Neuronal stem cell (in vitro differentiated cells): ENCODE measurements at regions not wholly inside any gene's neighbourhood (a gene's known extent, or its start where the extent isn't known, plus 50 kb on each side); places are given as distances from the start of the nearest gene placed in this dataset.

Experiments
- DNase-seq: peaks from one replicate; pipeline ENCODE4 v3.0.0-alpha.2; 2013; ENCODE audit warnings: low spot score
- H2AFZ ChIP-seq: one replicate; pipeline ENCODE4 v1.6.1; 2013; ENCODE audit warnings: mild to moderate bottlenecking, low read length, inconsistent platforms
- H2AK5ac ChIP-seq: 2 replicates; pipeline ENCODE4 v1.6.1; 2013; ENCODE audit warnings: low read depth, mild to moderate bottlenecking, inconsistent platforms, low read length, moderate library complexity, mixed read lengths
- H2BK120ac ChIP-seq: 2 replicates; pipeline ENCODE4 v1.6.1; 2013; ENCODE audit warnings: low read depth, mild to moderate bottlenecking, inconsistent platforms, low read length, moderate library complexity, mixed read lengths
- H2BK12ac ChIP-seq: one replicate; pipeline ENCODE4 v1.6.1; 2013; ENCODE audit warnings: low read length, inconsistent platforms
- H2BK15ac ChIP-seq: 2 replicates; pipeline ENCODE4 v1.6.1; 2013; ENCODE audit warnings: mild to moderate bottlenecking, low read length, inconsistent platforms, mixed read lengths
- H2BK5ac ChIP-seq: one replicate; pipeline ENCODE4 v1.6.1; 2013; ENCODE audit warnings: inconsistent platforms, mild to moderate bottlenecking, low read length, moderate library complexity
- H3K14ac ChIP-seq: one replicate; pipeline ENCODE4 v1.6.1; 2013; ENCODE audit warnings: low read length, inconsistent platforms
- H3K18ac ChIP-seq: 2 replicates; pipeline ENCODE4 v1.6.1; 2013; ENCODE audit warnings: low read length, inconsistent platforms
- H3K23ac ChIP-seq: 2 replicates; pipeline ENCODE4 v1.6.1; 2013; ENCODE audit warnings: low read depth, mild to moderate bottlenecking, mixed read lengths, low read length, inconsistent platforms; ENCODE audit not compliant: poor library complexity
- H3K27ac ChIP-seq: replicated peaks from 3 replicates; pipeline ENCODE4 v1.5.1; 2013; ENCODE audit warnings: low read length, inconsistent platforms
- H3K27me3 ChIP-seq, 3 experiments: 2 replicates each; pipeline ENCODE4 v1.6.1; 2013; ENCODE audit warnings: low read length in 3 of 3, mild to moderate bottlenecking in 2 of 3, inconsistent platforms in 1 of 3, low read depth in 1 of 3, mixed read lengths in 1 of 3, moderate library complexity in 1 of 3; ENCODE audit not compliant: control insufficient read depth in 3 of 3, insufficient read depth in 3 of 3
- H3K36me3 ChIP-seq, 2 donors: replicated peaks in 1 of 2; 2 replicates each; pipeline ENCODE4 v1.6.1; 2013; ENCODE audit warnings: low read length in 2 of 2; ENCODE audit not compliant: control insufficient read depth in 2 of 2, insufficient read depth in 2 of 2
- H3K4ac ChIP-seq: 2 replicates; pipeline ENCODE4 v1.6.1; 2013; ENCODE audit warnings: inconsistent platforms, mild to moderate bottlenecking, low read length, moderate library complexity
- H3K4me1 ChIP-seq, 2 donors: 1 replicate in 1 of 2; 2 replicates in 1 of 2; pipeline ENCODE4 v1.6.1; 2013; ENCODE audit warnings: low read length in 2 of 2, low read depth in 1 of 2; ENCODE audit not compliant: control insufficient read depth in 2 of 2, insufficient read depth in 1 of 2
- H3K4me2 ChIP-seq: one replicate; pipeline ENCODE4 v1.6.1; 2013; ENCODE audit warnings: mild to moderate bottlenecking, low read length, inconsistent platforms; ENCODE audit not compliant: insufficient read depth, poor library complexity, severe bottlenecking
- H3K4me3 ChIP-seq, 2 donors: 2 replicates each; pipeline ENCODE4 v1.5.1; 2013; ENCODE audit warnings: low read length in 2 of 2, mild to moderate bottlenecking in 2 of 2, inconsistent platforms in 1 of 2, moderate library complexity in 1 of 2
- H3K79me1 ChIP-seq: one replicate; pipeline ENCODE4 v1.6.1; 2013; ENCODE audit warnings: low read depth, mild to moderate bottlenecking, inconsistent platforms, low read length, moderate library complexity
- H3K9ac ChIP-seq: one replicate; pipeline ENCODE4 v1.6.1; 2013; ENCODE audit warnings: mild to moderate bottlenecking, low read depth, low read length, inconsistent platforms; ENCODE audit not compliant: poor library complexity
- H3K9me3 ChIP-seq, 2 donors: replicated peaks in 1 of 2; 2 replicates each; pipeline versions ENCODE3 to v1.6.1; 2013; ENCODE audit warnings: low read length in 2 of 2, mild to moderate bottlenecking in 2 of 2, inconsistent platforms in 1 of 2, low read depth in 1 of 2, mixed read lengths in 1 of 2, moderate library complexity in 1 of 2; ENCODE audit not compliant: control insufficient read depth in 2 of 2, insufficient read depth in 1 of 2
- H4K8ac ChIP-seq: one replicate; pipeline ENCODE4 v1.6.1; 2013; ENCODE audit warnings: low read depth, mild to moderate bottlenecking, inconsistent platforms, low read length, moderate library complexity
- H4K91ac ChIP-seq: one replicate; pipeline ENCODE4 v1.6.1; 2013; ENCODE audit warnings: low read length, low read depth, mild to moderate bottlenecking, inconsistent platforms; ENCODE audit not compliant: poor library complexity
- whole genome bisulfite sequencing, 2 donors: extraction: QIAGEN DNeasy Blood & Tissue Kit; methylation state at CpG; one replicate each; pipeline ENCODE4 v1.1.7; 2013; ENCODE audit warnings: missing lambda C conversion rate in 2 of 2, mixed read lengths in 1 of 2; ENCODE audit not compliant: insufficient read length in 2 of 2, insufficient replicate concordance in 1 of 2; ENCODE audit errors: extremely low coverage in 2 of 2; 5-methylcytosine and 5-hydroxymethylcytosine counted together

DNA sequence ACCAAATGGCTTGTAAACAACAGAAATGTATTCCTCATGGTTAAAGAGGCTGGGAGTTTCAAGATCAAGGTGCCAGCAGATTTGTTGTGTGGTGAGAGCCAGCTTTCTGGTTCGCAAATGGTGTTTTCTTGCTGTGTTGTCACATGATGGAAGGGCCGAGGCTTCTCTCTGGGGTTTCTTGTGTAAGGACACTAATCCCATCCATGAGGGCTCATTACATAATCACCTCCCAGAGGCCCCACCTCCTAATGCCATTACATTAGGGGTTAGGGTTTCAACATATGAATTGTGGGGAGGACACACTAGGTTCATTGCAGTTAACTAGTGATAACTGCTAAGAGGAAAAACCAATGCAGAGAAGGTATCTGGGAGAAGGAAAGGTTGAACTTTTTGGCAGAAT is 103.5 kb upstream of the ENPEP start:
- Histone ChIP-seq H2BK5ac (no peak overlapping the region), H3K9me3 (no peaks in the 10 kb centered on the region), H2BK15ac (no peak overlapping the region), H2AFZ (no peak overlapping the region), H3K36me3 (no peaks in the 10 kb centered on the region), H4K8ac (no peak overlapping the region), H2AK5ac (no peak overlapping the region), H2BK12ac (no peak overlapping the region), H3K4me3 (no peak overlapping the region), H3K4ac (no peak overlapping the region), H3K27ac (no peak overlapping the region), H3K18ac (no peak overlapping the region), H3K23ac (no peak overlapping the region), H3K4me2 (no peak overlapping the region), H4K91ac (no peak overlapping the region), H3K9ac (no peak overlapping the region), H3K27me3 (peaks cover 0 to 4% (median 0%) of the 10 kb centered on the region in 3 experiments), H3K79me1 (no peaks in the 10 kb centered on the region), H2BK120ac (no peak overlapping the region), H3K4me1 (peaks cover 0 to 2% of the 10 kb centered on the region in 2 donors), H3K14ac (no peak overlapping the region)
- no peak for DNase-seq
- no CpG with 5 or more reads among the region's 2 CpGs for WGBS, 2 donors

DNA sequence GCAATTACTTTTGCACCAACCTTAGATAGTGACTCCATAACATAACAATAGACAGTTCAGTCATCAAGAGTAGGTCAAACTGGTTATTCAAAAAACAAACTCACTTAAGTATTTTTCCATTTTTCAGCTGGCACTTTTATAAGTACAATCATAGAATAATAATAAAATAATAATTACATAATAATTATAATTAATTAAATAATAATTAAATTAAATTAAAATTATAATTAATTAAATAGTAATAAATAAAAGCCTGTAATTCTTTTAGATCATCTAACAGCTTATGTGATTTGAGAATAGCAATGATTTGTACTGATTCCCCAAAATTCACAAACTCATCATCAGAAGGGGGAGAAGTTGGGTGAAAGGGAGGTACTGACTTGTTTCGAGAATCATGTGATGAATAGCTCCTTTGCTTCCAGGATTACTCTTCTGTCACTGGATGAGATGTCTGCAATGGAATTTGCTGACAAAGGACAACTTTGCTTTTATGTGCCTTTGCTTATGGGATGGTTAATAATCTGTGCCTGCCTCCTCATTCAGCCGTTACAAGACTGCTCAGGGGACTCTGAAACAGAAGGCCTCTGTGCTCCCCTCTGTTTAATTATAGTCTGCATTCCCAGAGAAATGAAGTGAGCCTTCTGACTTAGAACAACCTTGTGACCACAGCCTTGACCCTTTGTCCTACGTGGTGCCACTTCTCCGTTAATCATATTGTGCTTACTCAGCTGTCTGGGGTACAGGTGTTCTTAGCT is 104.8 kb upstream of the ENPEP start:
- Histone ChIP-seq H3K9me3 (no peaks in the 10 kb centered on the region), H2BK5ac (no peak overlapping the region), H3K4me2 (no peak overlapping the region), H2AFZ (no peak overlapping the region), H4K91ac (no peak overlapping the region), H3K27me3 (peaks cover 0 to 4% (median 0%) of the 10 kb centered on the region in 3 experiments), H2BK15ac (no peak overlapping the region), H4K8ac (no peak overlapping the region), H3K4ac (no peak overlapping the region), H3K14ac (no peak overlapping the region), H2BK12ac (no peak overlapping the region), H2AK5ac (no peak overlapping the region), H3K9ac (no peak overlapping the region), H3K4me3 (no peak overlapping the region), H3K4me1 (peaks cover 0 to 2% of the 10 kb centered on the region in 2 donors), H3K36me3 (no peaks in the 10 kb centered on the region), H3K27ac (no peak overlapping the region), H3K79me1 (no peaks in the 10 kb centered on the region), H3K18ac (no peak overlapping the region), H3K23ac (no peak overlapping the region), H2BK120ac (no peak overlapping the region)
- WGBS, 2 donors = no CpG with 5 or more reads among the region's 4 CpGs
- no peak for DNase-seq

DNA sequence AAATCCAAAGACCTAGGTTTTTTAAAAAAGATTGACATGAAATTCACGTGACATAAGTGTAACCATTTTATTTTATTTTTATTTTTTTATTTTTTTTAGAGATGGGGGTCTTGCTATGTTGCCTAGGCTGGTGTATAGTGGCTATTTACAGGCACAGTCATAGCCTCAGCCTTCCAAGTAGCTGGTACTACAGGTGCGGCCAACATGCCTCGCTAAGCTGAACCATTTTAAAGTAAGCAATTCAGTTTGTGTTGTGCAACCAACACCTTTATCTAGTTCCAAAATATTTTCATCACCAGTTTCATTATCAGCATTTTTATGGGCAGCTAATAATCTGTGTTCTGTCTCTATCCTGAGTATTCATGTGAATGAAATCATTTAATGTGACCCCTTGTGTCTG is 107.5 kb upstream of the ENPEP start:
- no peak overlapping the region for H3K23ac ChIP-seq
- no peaks in the 10 kb centered on the region for H3K79me1 ChIP-seq
- no peaks in the 10 kb centered on the region for H3K9me3 ChIP-seq
- H3K4me3 ChIP-seq = no peak overlapping the region
- H2AK5ac ChIP-seq = no peak overlapping the region
- DNase-seq = no peak
- no peak overlapping the region for H3K14ac ChIP-seq
- no peak overlapping the region for H4K91ac ChIP-seq
- WGBS, 2 donors = no CpG with 5 or more reads among the region's 3 CpGs
- no peak overlapping the region for H2BK5ac ChIP-seq
- H3K4ac ChIP-seq = no peak overlapping the region
- H3K9ac ChIP-seq = no peak overlapping the region
- H3K18ac ChIP-seq = no peak overlapping the region
- peaks cover 0 to 4% (median 0%) of the 10 kb centered on the region in 3 experiments for H3K27me3 ChIP-seq
- no peaks in the 10 kb centered on the region for H3K36me3 ChIP-seq
- H3K4me1 ChIP-seq = peaks cover 0 to 4% of the 10 kb centered on the region in 2 donors
- no peak overlapping the region for H3K27ac ChIP-seq
- H2BK12ac ChIP-seq = no peak overlapping the region
- no peak overlapping the region for H3K4me2 ChIP-seq
- no peak overlapping the region for H2BK15ac ChIP-seq
- H2BK120ac ChIP-seq = no peak overlapping the region
- no peak overlapping the region for H4K8ac ChIP-seq
- no peak overlapping the region for H2AFZ ChIP-seq

DNA sequence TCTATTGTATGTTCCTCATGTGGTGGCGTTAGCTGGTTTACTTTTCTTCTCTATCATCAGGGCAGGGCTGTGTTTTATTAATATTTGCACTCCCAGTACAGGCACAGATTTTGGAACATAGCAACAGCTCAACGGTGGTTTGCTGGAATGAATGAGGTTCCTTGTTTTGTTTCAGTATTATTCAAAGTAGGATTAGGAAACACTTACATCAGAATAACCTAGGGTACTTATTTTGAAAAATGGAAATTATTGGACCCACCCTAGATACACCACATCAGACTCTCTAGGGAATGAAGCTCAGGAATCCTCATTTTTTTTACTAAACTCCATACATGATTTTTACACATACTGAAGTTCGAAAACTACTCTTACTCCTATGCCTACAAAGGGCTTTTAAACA is 108.8 kb upstream of the ENPEP start:
- Histone ChIP-seq H4K91ac (no peak overlapping the region), H3K36me3 (no peaks in the 10 kb centered on the region), H2AFZ (no peak overlapping the region), H2BK120ac (no peak overlapping the region), H3K9me3 (no peaks in the 10 kb centered on the region), H3K27me3 (peaks cover 0 to 4% (median 0%) of the 10 kb centered on the region in 3 experiments), H3K4me3 (no peak overlapping the region), H2BK5ac (no peak overlapping the region), H4K8ac (no peak overlapping the region), H3K18ac (no peak overlapping the region), H2BK15ac (no peak overlapping the region), H3K4me2 (no peak overlapping the region), H3K14ac (no peak overlapping the region), H2AK5ac (no peak overlapping the region), H3K4me1 (peaks cover 0 to 2% of the 10 kb centered on the region in 2 donors), H2BK12ac (no peak overlapping the region), H3K9ac (no peak overlapping the region), H3K23ac (no peak overlapping the region), H3K79me1 (no peaks in the 10 kb centered on the region), H3K4ac (no peak overlapping the region), H3K27ac (no peak overlapping the region)
- no CpG with 5 or more reads among the region's 3 CpGs for WGBS, 2 donors
- DNase-seq = no peak
